GM12878 (cell line): ENCODE measurements at regions not wholly inside any gene's neighbourhood (a gene's known extent, or its start where the extent isn't known, plus 50 kb on each side); places are given as distances from the start of the nearest gene placed in this dataset.

Experiments used
- BMI1 ChIP-seq: fragments of 450-650 bp; IDR thresholded peaks from 2 replicates; pipeline ENCODE4 v1.6.1; 2016; ENCODE audit warnings: mild to moderate bottlenecking, moderate library complexity, borderline replicate concordance
- CEBPB ChIP-seq, 2 experiments: fragments of 150-350 bp in 1 of 2; IDR thresholded peaks; 2 replicates each; pipeline ENCODE4 v1.6.1; 2012 to 2014; ENCODE audit warnings: low read depth in 2 of 2, low read length in 2 of 2, borderline replicate concordance in 1 of 2, inconsistent platforms in 1 of 2
- CTCF ChIP-seq, 3 experiments: IDR thresholded peaks in 2 of 3; conservative IDR thresholded peaks in 1 of 3; 2 replicates each; pipeline ENCODE4 v1.5.1; 2011; ENCODE audit warnings: low read depth in 3 of 3, low read length in 3 of 3, mild to moderate bottlenecking in 3 of 3, control low read depth in 2 of 3, moderate library complexity in 2 of 3, inconsistent platforms in 1 of 3, mixed read lengths in 1 of 3; ENCODE audit not compliant: control insufficient read depth in 2 of 3, insufficient read depth in 1 of 3; ENCODE audit errors: extremely low read depth in 1 of 3
- KLF5 ChIP-seq: fragments of 450-650 bp; IDR thresholded peaks from 2 replicates; pipeline ENCODE4 v1.6.1; 2014; ENCODE audit warnings: mild to moderate bottlenecking; ENCODE audit not compliant: partially characterized antibody
- MTA3 ChIP-seq: IDR thresholded peaks from 2 replicates; pipeline ENCODE4 v1.6.1; 2012; ENCODE audit warnings: low read length, inconsistent platforms, borderline replicate concordance
- POLR2AphosphoS5 ChIP-seq: IDR thresholded peaks from 2 replicates; pipeline ENCODE4 v1.6.1; 2011; ENCODE audit warnings: mild to moderate bottlenecking, low read length, inconsistent platforms
- RAD21 ChIP-seq: IDR thresholded peaks from 2 replicates; pipeline ENCODE4 v1.6.1; 2011; ENCODE audit warnings: mild to moderate bottlenecking, low read depth, low read length, moderate library complexity; ENCODE audit not compliant: insufficient read depth
- YY1 ChIP-seq: IDR thresholded peaks from 2 replicates; pipeline ENCODE4 v1.6.1; 2011; ENCODE audit warnings: low read depth, mild to moderate bottlenecking, low read length

- no peak for TF ChIP-seq KLF5
- no peak for TF ChIP-seq MTA3
- TF ChIP-seq POLR2AphosphoS5 = no peak
- no peak for TF ChIP-seq CTCF (IDR thresholded peaks at IDR 0.05 in 2 of 3, conservative IDR thresholded peaks at IDR 0.05 in 1 of 3; ENCODE audit: control insufficient read depth in 2 of 3, extremely low read depth in 1 of 3, insufficient read depth in 1 of 3, low read depth in 3 of 3, low read length in 3 of 3)
- TF ChIP-seq BMI1 = no peak
- TF ChIP-seq CEBPB (IDR thresholded peaks at IDR 0.05; ENCODE audit: borderline replicate concordance in 1 of 2, low read depth in 2 of 2, low read length in 2 of 2) = no peak
- TF ChIP-seq YY1 = no peak
- no peak for TF ChIP-seq RAD21
Measured at GRCh38 chr21:24561291-24561690, 1046.0 kb downstream of the MRPL39 start.
